OCI-LY1 (cell line): ENCODE measurements at regions not wholly inside any gene's neighbourhood (a gene's known extent, or its start where the extent isn't known, plus 50 kb on each side); places are given as distances from the start of the nearest gene placed in this dataset.

Experiments
- EZH2 ChIP-seq: fragments of 200-600 bp; sonication (generic), shearing (Covaris generic); IDR thresholded peaks from 2 replicates; pipeline ENCODE4 v1.8.0; 2017; ENCODE audit warnings: borderline replicate concordance, mixed run types, mild to moderate bottlenecking, antibody characterized with exemption, low read length, moderate library complexity, mixed read lengths
- TF ChIP-seq, protein P1 (sequence below): fragments of 200-600 bp; sonication (generic), shearing (Covaris generic); IDR thresholded peaks from 2 replicates; pipeline ENCODE4 v1.5.1; 2017; ENCODE audit warnings: mild to moderate bottlenecking, antibody characterized with exemption, low read length, moderate library complexity, mixed read lengths

DNA sequence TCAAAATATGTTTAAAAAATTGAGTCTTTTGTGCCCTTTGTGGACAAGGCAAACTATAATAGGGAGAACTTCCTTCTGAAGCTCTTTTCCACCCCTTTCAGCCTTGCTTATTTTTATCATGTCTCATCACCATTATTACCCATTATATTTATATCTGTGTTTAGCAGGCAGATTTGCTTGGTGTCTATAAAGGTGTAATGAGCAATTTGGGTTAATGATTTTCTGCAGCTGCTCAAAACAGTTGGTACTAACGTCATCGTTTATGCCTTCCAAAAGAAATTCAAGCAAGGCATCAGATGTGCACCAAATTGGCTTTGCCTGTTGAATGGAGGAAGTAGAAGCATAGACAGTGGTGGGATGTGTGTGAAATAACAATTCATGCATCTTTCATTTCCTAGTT lies 483.7 kb upstream of the SGO1 start:
- TF ChIP-seq, protein P1, sequence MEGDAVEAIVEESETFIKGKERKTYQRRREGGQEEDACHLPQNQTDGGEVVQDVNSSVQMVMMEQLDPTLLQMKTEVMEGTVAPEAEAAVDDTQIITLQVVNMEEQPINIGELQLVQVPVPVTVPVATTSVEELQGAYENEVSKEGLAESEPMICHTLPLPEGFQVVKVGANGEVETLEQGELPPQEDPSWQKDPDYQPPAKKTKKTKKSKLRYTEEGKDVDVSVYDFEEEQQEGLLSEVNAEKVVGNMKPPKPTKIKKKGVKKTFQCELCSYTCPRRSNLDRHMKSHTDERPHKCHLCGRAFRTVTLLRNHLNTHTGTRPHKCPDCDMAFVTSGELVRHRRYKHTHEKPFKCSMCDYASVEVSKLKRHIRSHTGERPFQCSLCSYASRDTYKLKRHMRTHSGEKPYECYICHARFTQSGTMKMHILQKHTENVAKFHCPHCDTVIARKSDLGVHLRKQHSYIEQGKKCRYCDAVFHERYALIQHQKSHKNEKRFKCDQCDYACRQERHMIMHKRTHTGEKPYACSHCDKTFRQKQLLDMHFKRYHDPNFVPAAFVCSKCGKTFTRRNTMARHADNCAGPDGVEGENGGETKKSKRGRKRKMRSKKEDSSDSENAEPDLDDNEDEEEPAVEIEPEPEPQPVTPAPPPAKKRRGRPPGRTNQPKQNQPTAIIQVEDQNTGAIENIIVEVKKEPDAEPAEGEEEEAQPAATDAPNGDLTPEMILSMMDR = no peak
- no peak for TF ChIP-seq EZH2
